H9 (cell line): ENCODE measurements at regions not wholly inside any gene's neighbourhood (a gene's known extent, or its start where the extent isn't known, plus 50 kb on each side); places are given as distances from the start of the nearest gene placed in this dataset.

Experiments used
- DNase-seq: peaks from one replicate; pipeline ENCODE4 v3.0.0-alpha.2; 2017
- H2AFZ ChIP-seq: one replicate; pipeline ENCODE4 v1.6.1; 2013; ENCODE audit warnings: mild to moderate bottlenecking, low read length, control low read depth, moderate library complexity
- H2AK5ac ChIP-seq: 2 replicates; pipeline ENCODE4 v1.6.1; 2013; ENCODE audit warnings: low read length, control low read depth, mixed read lengths; ENCODE audit not compliant: insufficient read length
- H2BK120ac ChIP-seq: one replicate; pipeline ENCODE4 v1.6.1; 2013; ENCODE audit warnings: low read depth, mild to moderate bottlenecking, low read length, control low read depth, inconsistent platforms; ENCODE audit not compliant: poor library complexity, severe bottlenecking
- H2BK12ac ChIP-seq: 2 replicates; pipeline ENCODE4 v1.6.1; 2013; ENCODE audit warnings: low read length, control low read depth, mixed read lengths, low read depth; ENCODE audit not compliant: insufficient read length
- H2BK15ac ChIP-seq: 2 replicates; pipeline ENCODE4 v1.6.1; 2013; ENCODE audit warnings: low read depth, low read length, control low read depth
- H2BK20ac ChIP-seq: one replicate; pipeline ENCODE4 v1.6.1; 2013; ENCODE audit warnings: low read depth, mild to moderate bottlenecking, low read length, control low read depth, inconsistent platforms; ENCODE audit not compliant: poor library complexity, severe bottlenecking
- H2BK5ac ChIP-seq: 2 replicates; pipeline ENCODE4 v1.6.1; 2013; ENCODE audit warnings: low read length, control low read depth, mixed read lengths; ENCODE audit not compliant: insufficient read length
- H3K14ac ChIP-seq: 2 replicates; pipeline ENCODE4 v1.6.1; 2013; ENCODE audit warnings: low read length, control low read depth; ENCODE audit not compliant: insufficient read depth
- H3K18ac ChIP-seq: 2 replicates; pipeline ENCODE4 v1.6.1; 2013; ENCODE audit warnings: low read depth, mild to moderate bottlenecking, mixed read lengths, low read length, control low read depth; ENCODE audit not compliant: insufficient read length
- H3K23ac ChIP-seq: 2 replicates; pipeline ENCODE4 v1.6.1; 2013; ENCODE audit warnings: low read length, control low read depth, mixed read lengths, low read depth; ENCODE audit not compliant: insufficient read length
- H3K23me2 ChIP-seq: 2 replicates; pipeline ENCODE4 v1.6.1; 2013; ENCODE audit warnings: low read depth, mild to moderate bottlenecking, mixed read lengths, low read length, control low read depth; ENCODE audit not compliant: insufficient read length, poor library complexity, severe bottlenecking
- H3K27ac ChIP-seq: 2 replicates; pipeline ENCODE4 v1.5.1; 2013; ENCODE audit warnings: low read length, control low read depth, mixed read lengths, low read depth; ENCODE audit not compliant: insufficient read length
- H3K27me3 ChIP-seq: 2 replicates; pipeline ENCODE4 v1.6.1; 2013; ENCODE audit warnings: low read length, control low read depth, inconsistent platforms; ENCODE audit not compliant: insufficient read depth
- H3K4ac ChIP-seq: 2 replicates; pipeline ENCODE4 v1.6.1; 2013; ENCODE audit warnings: low read depth, mild to moderate bottlenecking, control low read depth, inconsistent platforms, low read length, moderate library complexity
- H3K4me1 ChIP-seq: 2 replicates; pipeline ENCODE4 v1.6.1; 2013; ENCODE audit warnings: low read length, control low read depth, inconsistent platforms; ENCODE audit not compliant: insufficient read depth
- H3K4me2 ChIP-seq: 2 replicates; pipeline ENCODE4 v1.6.1; 2013; ENCODE audit warnings: low read length, control low read depth, mixed read lengths; ENCODE audit not compliant: insufficient read length, insufficient read depth
- H3K56ac ChIP-seq: 2 replicates; pipeline ENCODE4 v1.6.1; 2013; ENCODE audit warnings: low read depth, mild to moderate bottlenecking, mixed read lengths, low read length, control low read depth; ENCODE audit not compliant: insufficient read length
- H3K79me1 ChIP-seq: 2 replicates; pipeline ENCODE4 v1.6.1; 2013; ENCODE audit warnings: low read depth, mild to moderate bottlenecking, moderate library complexity, low read length, control low read depth, inconsistent platforms; ENCODE audit not compliant: insufficient read depth, poor library complexity, severe bottlenecking
- H3K79me2 ChIP-seq: 2 replicates; pipeline ENCODE4 v1.6.1; 2013; ENCODE audit warnings: low read length, control low read depth, inconsistent platforms; ENCODE audit not compliant: insufficient read depth
- H3K9ac ChIP-seq: 2 replicates; pipeline ENCODE4 v1.6.1; 2013; ENCODE audit warnings: low read length, control low read depth, mixed read lengths; ENCODE audit not compliant: insufficient read length; ENCODE audit errors: extremely low read depth
- H3K9me3 ChIP-seq: one replicate; pipeline ENCODE4 v1.6.1; 2013; ENCODE audit warnings: low read depth, low read length, inconsistent platforms; ENCODE audit not compliant: control insufficient read depth
- H3T11ph ChIP-seq: one replicate; pipeline ENCODE4 v1.6.1; 2013; ENCODE audit warnings: mild to moderate bottlenecking, low read length, control low read depth, inconsistent platforms
- H4K20me1 ChIP-seq: one replicate; pipeline ENCODE4 v1.6.1; 2013; ENCODE audit not compliant: control insufficient read depth, insufficient read length, insufficient read depth
- H4K5ac ChIP-seq: 2 replicates; pipeline ENCODE4 v1.6.1; 2013; ENCODE audit warnings: low read depth, mild to moderate bottlenecking, mixed read lengths, low read length, control low read depth; ENCODE audit not compliant: insufficient read length
- H4K8ac ChIP-seq: replicated peaks from 2 replicates; pipeline ENCODE4 v1.6.1; 2013; ENCODE audit warnings: low read length, control low read depth, mixed read lengths, low read depth; ENCODE audit not compliant: insufficient read length
- H4K91ac ChIP-seq: 2 replicates; pipeline ENCODE4 v1.6.1; 2013; ENCODE audit warnings: low read depth, mild to moderate bottlenecking, moderate library complexity, mixed read lengths, low read length, control low read depth; ENCODE audit not compliant: insufficient read length
- H3K27ac Mint-ChIP-seq, 3 experiments: 2 replicates in 2 of 3; 3 replicates in 1 of 3; pipeline ENCODE4 v1.8.0; 2020 to 2021; ENCODE audit warnings: mixed read lengths in 3 of 3, mild to moderate bottlenecking in 1 of 3, moderate library complexity in 1 of 3
- H3K27me3 Mint-ChIP-seq: 2 replicates; pipeline ENCODE4 v1.8.0; 2021; ENCODE audit warnings: low read depth, mild to moderate bottlenecking, moderate library complexity, mixed read lengths
- H3K36me3 Mint-ChIP-seq, 3 experiments: 2 replicates in 2 of 3; 3 replicates in 1 of 3; pipeline ENCODE4 v1.8.0; 2020 to 2021; ENCODE audit warnings: low read depth in 3 of 3, mixed read lengths in 3 of 3; ENCODE audit not compliant: insufficient read depth in 1 of 3
- H3K4me1 Mint-ChIP-seq, 2 experiments: 2 replicates each; pipeline ENCODE4 v1.8.0; 2020; ENCODE audit warnings: mixed read lengths in 2 of 2
- H3K4me3 Mint-ChIP-seq, 2 experiments: 2 replicates in 1 of 2; 3 replicates in 1 of 2; pipeline ENCODE4 v1.8.0; 2020 to 2021; ENCODE audit warnings: mild to moderate bottlenecking in 2 of 2, mixed read lengths in 2 of 2, moderate library complexity in 1 of 2
- H3K9me3 Mint-ChIP-seq, 2 experiments: 2 replicates in 1 of 2; 3 replicates in 1 of 2; pipeline ENCODE4 v1.8.0; 2020; ENCODE audit warnings: mild to moderate bottlenecking in 2 of 2, mixed read lengths in 2 of 2, moderate library complexity in 1 of 2
- WGBS: extraction: QIAGEN DNeasy Blood & Tissue Kit; methylation state at CpG from one replicate; pipeline ENCODE4 v1.1.7; 2013; ENCODE audit warnings: missing lambda C conversion rate, low lambda C conversion rate, mixed read lengths; ENCODE audit not compliant: insufficient read length; ENCODE audit errors: extremely low coverage; 5-methylcytosine and 5-hydroxymethylcytosine counted together
- TF ChIP-seq, protein P1 (sequence below): fragments of 200-600 bp; sonication (generic); conservative IDR thresholded peaks from 3 replicates; pipeline ENCODE4 v1.8.0; 2021; ENCODE audit warnings: antibody characterized with exemption, mild to moderate bottlenecking

GRCh38 chr17:55598495-55598894 lies 87.2 kb upstream of the SMIM36 start:
- H2BK15ac ChIP-seq: no peak overlapping the region
- no peak overlapping the region for H4K5ac ChIP-seq
- no peak overlapping the region for H3K4me2 ChIP-seq
- H3K27ac Mint-ChIP-seq: no peak overlapping the region
- H3K23ac ChIP-seq: no peak overlapping the region
- H3K4me3 Mint-ChIP-seq: no peak overlapping the region
- no peak overlapping the region for H3T11ph ChIP-seq
- TF ChIP-seq, protein P1, sequence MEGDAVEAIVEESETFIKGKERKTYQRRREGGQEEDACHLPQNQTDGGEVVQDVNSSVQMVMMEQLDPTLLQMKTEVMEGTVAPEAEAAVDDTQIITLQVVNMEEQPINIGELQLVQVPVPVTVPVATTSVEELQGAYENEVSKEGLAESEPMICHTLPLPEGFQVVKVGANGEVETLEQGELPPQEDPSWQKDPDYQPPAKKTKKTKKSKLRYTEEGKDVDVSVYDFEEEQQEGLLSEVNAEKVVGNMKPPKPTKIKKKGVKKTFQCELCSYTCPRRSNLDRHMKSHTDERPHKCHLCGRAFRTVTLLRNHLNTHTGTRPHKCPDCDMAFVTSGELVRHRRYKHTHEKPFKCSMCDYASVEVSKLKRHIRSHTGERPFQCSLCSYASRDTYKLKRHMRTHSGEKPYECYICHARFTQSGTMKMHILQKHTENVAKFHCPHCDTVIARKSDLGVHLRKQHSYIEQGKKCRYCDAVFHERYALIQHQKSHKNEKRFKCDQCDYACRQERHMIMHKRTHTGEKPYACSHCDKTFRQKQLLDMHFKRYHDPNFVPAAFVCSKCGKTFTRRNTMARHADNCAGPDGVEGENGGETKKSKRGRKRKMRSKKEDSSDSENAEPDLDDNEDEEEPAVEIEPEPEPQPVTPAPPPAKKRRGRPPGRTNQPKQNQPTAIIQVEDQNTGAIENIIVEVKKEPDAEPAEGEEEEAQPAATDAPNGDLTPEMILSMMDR: no peak
- no peak overlapping the region for H2BK120ac ChIP-seq
- no peaks in the 10 kb centered on the region for H3K79me1 ChIP-seq
- no peak overlapping the region for H3K56ac ChIP-seq
- no peaks in the 10 kb centered on the region for H3K9me3 ChIP-seq
- no peak overlapping the region for H3K9ac ChIP-seq
- peaks cover 12% of the 10 kb centered on the region in 2 experiments for H3K9me3 Mint-ChIP-seq
- WGBS: no CpG with 5 or more reads among the region's 1 CpG
- H3K27ac ChIP-seq: no peak overlapping the region
- H3K14ac ChIP-seq: no peak overlapping the region
- H3K27me3 Mint-ChIP-seq: no peaks in the 10 kb centered on the region
- no peak overlapping the region for H4K91ac ChIP-seq
- H3K36me3 Mint-ChIP-seq: peaks cover 0 to 19% (median 0%) of the 10 kb centered on the region in 3 experiments; a peak in 2 of 7 replicates
- H3K27me3 ChIP-seq: no peaks in the 10 kb centered on the region
- H2BK20ac ChIP-seq: no peak overlapping the region
- no peak overlapping the region for H2BK5ac ChIP-seq
- no peaks in the 10 kb centered on the region for H3K4me1 ChIP-seq
- H3K18ac ChIP-seq: no peak overlapping the region
- H2AFZ ChIP-seq: no peak overlapping the region
- H3K4me1 Mint-ChIP-seq: peaks cover 17 to 19% of the 10 kb centered on the region in 2 experiments
- H2BK12ac ChIP-seq: no peak overlapping the region
- H2AK5ac ChIP-seq: no peak overlapping the region
- no peak for DNase-seq
- no peaks in the 10 kb centered on the region for H3K23me2 ChIP-seq
- H4K8ac ChIP-seq: no peak overlapping the region
- H3K79me2 ChIP-seq: no peaks in the 10 kb centered on the region
- no peak overlapping the region for H3K4ac ChIP-seq
- no peaks in the 10 kb centered on the region for H4K20me1 ChIP-seq
